ENCODE measurements at regions not wholly inside any gene's neighbourhood (a gene's known extent, or its start where the extent isn't known, plus 50 kb on each side); places are given as distances from the start of the nearest gene placed in this dataset.
"Not testable (repeated sequence)": the region's sequence is repeated elsewhere in the genome, so short reads cannot be mapped to it uniquely, and the experiment has no call there.

- no peak for DNase-seq
Observed at GRCh38 chr11:42777776-42778175, 534.0 kb upstream of the API5 start.

DNA sequence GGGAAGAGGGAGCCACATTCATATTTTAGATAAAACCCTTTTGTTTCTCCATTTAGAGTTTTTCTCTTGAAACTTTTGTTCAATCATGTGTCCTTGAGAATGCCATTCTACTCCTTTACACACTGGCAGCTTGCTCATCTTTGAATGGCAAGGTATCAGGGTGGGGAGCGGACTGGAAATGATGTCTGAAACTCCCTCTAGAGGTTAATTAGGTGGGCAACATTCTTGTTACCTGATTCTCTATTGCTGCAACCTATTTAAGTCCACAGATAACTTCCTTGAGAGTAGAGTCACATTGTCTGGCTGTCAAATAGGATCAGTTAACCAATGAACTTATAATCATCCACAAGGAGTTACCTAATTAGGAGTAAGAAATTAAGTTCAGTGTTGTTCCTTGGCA, 533.6 kb upstream of the API5 start:
- DNase-seq: no peak

DNA sequence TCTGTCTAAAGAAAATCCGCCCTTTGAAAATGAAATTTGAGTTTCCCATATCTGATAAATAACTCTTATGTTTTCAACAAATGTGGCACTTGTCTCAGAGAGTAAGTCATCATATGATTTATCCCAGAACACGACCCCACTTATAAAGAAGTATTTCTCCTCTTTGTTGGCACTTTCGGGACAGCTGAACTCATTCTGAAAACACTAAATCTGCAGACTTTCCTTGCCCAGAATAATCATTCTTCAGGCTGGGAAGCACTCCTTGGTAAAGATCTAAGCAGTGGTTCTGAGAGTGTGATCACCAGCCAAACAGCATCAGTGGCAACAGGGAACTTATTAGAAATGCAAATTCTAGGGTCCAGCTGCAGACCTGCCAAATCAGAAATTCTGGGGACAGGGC, 532.2 kb upstream of the API5 start:
- no peak for DNase-seq

DNA sequence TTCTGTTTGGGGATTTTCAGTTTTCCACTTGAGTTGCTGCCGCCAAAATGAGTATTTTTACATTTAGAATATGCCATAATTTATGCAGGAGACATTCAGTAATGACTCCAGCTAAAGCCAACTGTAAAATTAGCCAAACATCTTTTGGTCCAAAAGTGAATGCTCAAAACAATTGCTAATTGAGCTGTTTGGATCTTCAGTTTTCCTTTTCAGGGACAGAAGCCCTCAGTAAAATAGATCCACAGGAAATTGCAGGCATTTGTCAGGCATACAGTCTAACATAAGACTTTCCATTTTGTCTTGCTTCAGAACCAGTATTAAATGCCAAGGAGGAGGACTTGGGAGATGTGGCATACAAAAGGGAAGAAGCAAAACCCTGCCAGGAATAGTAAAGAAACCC, 524.8 kb upstream of the API5 start:
- no peak for DNase-seq

DNA sequence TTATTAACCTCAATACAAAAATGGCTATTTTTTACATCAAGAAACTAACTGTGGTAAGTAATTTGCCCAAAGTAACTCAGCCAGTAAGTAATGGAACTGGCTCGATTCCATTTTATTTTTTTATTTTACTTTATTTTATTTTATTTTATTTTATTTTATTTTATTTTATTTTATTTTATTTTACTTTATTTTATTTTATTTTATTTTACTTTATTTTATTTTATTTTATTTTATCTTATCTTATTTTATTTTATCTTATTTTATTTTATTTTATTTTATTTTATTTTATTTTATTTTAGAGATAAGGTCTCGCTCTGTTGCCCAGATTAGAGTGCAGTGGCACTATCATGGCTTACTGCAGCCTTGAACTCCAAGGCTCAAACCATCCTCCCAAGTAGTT, 516.3 kb upstream of the API5 start:
- DNase-seq: not testable (repeated sequence)

GRCh38 chr11:42800041-42800440, 511.8 kb upstream of the API5 start:
- DNase-seq: no peak

DNA sequence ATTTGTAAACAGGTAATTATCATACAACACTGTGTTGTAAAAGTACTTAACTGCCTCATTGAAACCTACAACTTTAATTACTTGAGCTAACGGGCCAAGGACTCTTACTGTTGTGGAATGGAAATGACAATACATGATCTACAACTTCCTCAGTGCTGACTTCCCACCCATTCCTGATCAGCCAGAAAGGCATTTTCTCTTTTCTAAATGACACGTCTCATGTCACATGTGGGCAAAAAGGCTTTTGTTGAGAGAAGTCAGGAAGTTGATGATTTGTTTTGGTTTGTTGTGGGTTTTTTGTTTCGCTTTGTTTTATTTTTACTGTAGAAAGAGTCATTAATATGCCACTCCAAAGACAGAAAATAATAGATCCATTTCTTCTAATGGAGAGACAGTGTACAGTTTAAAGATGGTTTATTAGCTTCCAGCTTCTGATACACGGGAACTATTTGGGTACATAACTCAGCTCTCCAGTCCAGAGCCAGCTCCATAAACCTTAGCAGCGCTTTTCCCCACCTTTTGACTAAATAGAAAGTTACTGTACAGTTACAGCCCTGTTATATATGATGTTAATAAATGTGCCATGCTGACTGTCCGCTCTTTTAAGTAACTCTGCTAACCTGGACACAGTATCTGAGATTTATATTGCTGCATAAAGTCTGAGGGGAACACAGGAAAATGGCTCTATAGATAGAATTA, 509.4 kb upstream of the API5 start:
- DNase-seq: no peak

GRCh38 chr11:42806191-42806590, 505.6 kb upstream of the API5 start:
- no peak for DNase-seq

DNA sequence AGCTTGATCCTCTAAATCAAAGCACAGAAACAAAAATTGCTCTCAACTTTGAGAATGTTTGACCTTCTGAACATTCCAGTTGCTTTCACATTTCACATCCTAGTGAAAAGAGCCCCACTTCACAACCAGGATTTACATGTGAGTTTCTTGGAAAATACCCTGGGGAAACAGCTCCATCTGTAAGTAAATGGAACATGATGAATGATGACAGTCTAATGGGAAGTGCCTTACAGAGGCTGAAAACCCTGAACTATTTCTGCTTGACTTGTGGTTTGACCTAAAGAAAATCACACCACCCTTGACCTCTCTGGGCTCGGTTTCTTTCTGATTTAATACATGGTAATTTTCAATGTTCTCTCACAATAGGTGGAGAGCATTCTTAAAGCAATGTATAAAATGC, 499.4 kb upstream of the API5 start:
- no peak for DNase-seq

- DNase-seq: no peak
Observed at GRCh38 chr11:42812960-42813359, 498.8 kb upstream of the API5 start.

- DNase-seq: no peak
Observed at GRCh38 chr11:42816471-42816870, 495.3 kb upstream of the API5 start.

DNA sequence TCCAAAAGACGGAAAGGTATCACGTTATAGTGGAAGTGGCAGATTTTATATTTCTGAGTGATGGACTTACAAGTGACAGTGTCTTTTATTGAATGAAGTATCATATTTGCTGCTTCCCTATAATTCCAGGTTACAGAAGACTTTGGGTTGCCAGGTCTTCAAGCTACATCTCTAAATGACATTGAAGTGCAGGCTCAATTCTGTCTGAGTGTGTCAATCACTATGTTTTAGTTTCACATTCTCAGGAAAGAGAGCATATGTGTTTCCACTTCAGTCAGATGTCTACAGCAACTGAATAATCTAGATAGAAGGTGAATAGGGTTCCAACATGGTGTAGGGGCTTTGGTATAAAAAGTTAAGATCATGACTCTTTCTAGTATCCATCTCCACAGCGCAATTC, 492.7 kb upstream of the API5 start:
- DNase-seq: no peak

- DNase-seq: not testable (repeated sequence)
Observed at GRCh38 chr11:42822188-42822587, 489.6 kb upstream of the API5 start.

GRCh38 chr11:42823546-42823945, 488.2 kb upstream of the API5 start:
- DNase-seq: no peak

- DNase-seq: no peak
Observed at GRCh38 chr11:42824067-42824466, 487.7 kb upstream of the API5 start.

- no peak for DNase-seq
Observed at GRCh38 chr11:42825598-42825997, 486.2 kb upstream of the API5 start.

GRCh38 chr11:42827845-42828244, 484.0 kb upstream of the API5 start:
- DNase-seq: no peak

GRCh38 chr11:42837994-42838393, 473.8 kb upstream of the API5 start:
- no peak for DNase-seq

DNA sequence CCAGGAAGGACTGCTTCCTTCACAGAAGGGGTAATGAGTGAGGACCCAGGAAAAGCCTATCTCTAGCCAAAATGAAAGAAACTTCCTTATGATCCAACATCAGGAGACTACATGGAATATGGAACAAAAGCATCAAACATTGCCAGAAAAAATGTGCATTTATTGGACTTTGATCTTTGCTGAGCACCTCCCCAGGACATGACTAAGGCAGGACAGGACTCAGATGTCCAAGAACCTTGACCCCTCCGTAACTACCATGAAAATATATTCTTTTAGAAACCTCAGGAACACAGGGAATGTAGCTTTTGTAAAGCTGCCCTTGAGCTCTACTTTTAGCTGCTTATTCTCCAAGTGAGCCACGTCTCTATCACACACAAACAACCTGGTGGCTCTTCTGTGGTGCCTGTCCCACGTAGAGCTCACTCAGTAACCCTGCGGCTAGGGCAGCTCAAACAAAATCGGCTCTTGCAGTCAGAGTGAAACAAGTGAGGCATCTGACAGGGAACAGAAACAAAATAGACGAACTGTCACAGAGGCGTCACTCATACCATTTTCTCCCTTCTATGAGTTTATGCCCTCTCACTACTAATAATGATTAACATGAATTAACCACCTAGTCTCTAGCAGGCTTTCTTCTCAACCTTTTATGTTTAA, 471.5 kb upstream of the API5 start:
- DNase-seq: no peak

GRCh38 chr11:42840860-42841259, 470.9 kb upstream of the API5 start:
- no peak for DNase-seq

GRCh38 chr11:42841556-42841955, 470.2 kb upstream of the API5 start:
- no peak for DNase-seq

DNA sequence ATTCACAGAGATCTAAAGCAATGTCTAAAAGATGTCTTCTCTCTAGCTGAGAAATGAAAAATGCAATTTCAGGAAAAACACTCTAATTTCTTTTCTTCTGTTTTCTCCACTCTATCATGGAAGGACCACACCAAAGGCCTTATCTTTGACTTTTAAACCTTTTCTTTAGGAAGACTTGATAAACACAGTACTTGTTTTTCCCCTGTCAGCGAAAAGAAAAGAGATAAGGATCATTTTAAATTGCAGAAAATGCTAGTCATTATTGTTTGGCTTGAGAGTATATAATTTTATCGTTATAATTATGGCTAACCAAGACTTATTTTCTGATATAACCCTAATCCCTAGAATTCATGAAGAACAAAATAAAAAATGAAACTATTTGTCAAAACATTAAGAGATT, 462.4 kb upstream of the API5 start:
- DNase-seq: no peak

- no peak for DNase-seq
Observed at GRCh38 chr11:42857344-42857743, 454.5 kb upstream of the API5 start.

DNA sequence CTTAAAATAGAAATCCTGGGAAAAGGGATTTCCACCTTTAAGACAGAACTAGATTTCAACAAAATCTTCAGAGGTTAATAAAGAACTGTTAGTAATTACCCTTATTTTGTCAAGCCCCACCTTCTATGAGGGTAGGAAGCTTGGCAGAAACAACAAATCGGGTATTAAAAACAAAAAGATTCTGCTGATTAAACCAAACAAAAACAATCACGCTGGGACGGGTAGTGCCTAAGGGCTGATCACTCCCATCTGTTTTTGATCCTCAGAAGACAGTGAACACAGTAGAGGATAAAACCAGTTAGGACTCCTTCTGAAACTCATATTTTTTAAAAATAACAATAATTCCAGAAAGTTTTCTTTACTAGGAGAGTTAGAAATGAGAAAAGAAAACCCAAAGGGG, 441.3 kb upstream of the API5 start:
- DNase-seq: no peak

GRCh38 chr11:42873800-42874405, 437.9 kb upstream of the API5 start:
- not testable (repeated sequence) for DNase-seq

Data from NCI-H1694 treated with DMSO at 0.1 percent for 48 hours (cell line).